GM12872 (cell line): ENCODE measurements at regions not wholly inside any gene's neighbourhood (a gene's known extent, or its start where the extent isn't known, plus 50 kb on each side); places are given as distances from the start of the nearest gene placed in this dataset.

Experiments used
- CTCF ChIP-seq: IDR thresholded peaks from 3 replicates; pipeline ENCODE4 v1.5.1; 2011; ENCODE audit warnings: low read depth, mild to moderate bottlenecking, low read length, moderate library complexity; ENCODE audit not compliant: insufficient read depth

GRCh38 chr12:14239935-14240872 is 125.3 kb upstream of the ATF7IP start:
- TF ChIP-seq CTCF = no peak

- TF ChIP-seq CTCF = no peak
Measured at GRCh38 chr12:14240873-14241220, 124.6 kb upstream of the ATF7IP start.

GRCh38 chr12:14243941-14244340 is 121.5 kb upstream of the ATF7IP start:
- TF ChIP-seq CTCF = no peak

GRCh38 chr12:14244876-14245669 is 120.4 kb upstream of the ATF7IP start:
- TF ChIP-seq CTCF = no peak

GRCh38 chr12:14247166-14247565 is 118.3 kb upstream of the ATF7IP start:
- no peak for TF ChIP-seq CTCF

- TF ChIP-seq CTCF = no peak
Measured at GRCh38 chr12:14249368-14249767, 116.1 kb upstream of the ATF7IP start.

GRCh38 chr12:14252697-14253096 is 112.8 kb upstream of the ATF7IP start:
- TF ChIP-seq CTCF = no peak
